GM23248 (cell line): ENCODE measurements at regions not wholly inside any gene's neighbourhood (a gene's known extent, or its start where the extent isn't known, plus 50 kb on each side); places are given as distances from the start of the nearest gene placed in this dataset.

Source experiments
- DNase-seq: peaks from one replicate; pipeline ENCODE4 v3.0.0-alpha.2; 2015
- H2AFZ ChIP-seq: fragments of 200-600 bp; sonication (generic); 2 replicates; pipeline ENCODE4 v1.6.1; 2016; ENCODE audit warnings: antibody characterized with exemption
- H3F3A ChIP-seq: fragments of 200-600 bp; sonication (generic); 2 replicates; pipeline ENCODE4 v1.6.1; 2016; ENCODE audit warnings: mild to moderate bottlenecking, antibody characterized with exemption, mixed run types; ENCODE audit not compliant: insufficient read depth
- H3K27ac ChIP-seq: fragments of 200-600 bp; sonication (generic); 2 replicates; pipeline ENCODE4 v1.5.1; 2016; ENCODE audit warnings: mild to moderate bottlenecking
- H3K27me3 ChIP-seq: fragments of 200-600 bp; sonication (generic); replicated peaks from 2 replicates; pipeline ENCODE4 v1.6.1; 2016; ENCODE audit warnings: mild to moderate bottlenecking; ENCODE audit not compliant: insufficient read depth
- H3K36me3 ChIP-seq: fragments of 200-600 bp; sonication (generic); 2 replicates; pipeline ENCODE4 v1.6.1; 2016; ENCODE audit warnings: low read depth, mild to moderate bottlenecking
- H3K4me1 ChIP-seq: fragments of 200-600 bp; sonication (generic); 2 replicates; pipeline ENCODE4 v1.6.1; 2016; ENCODE audit warnings: mild to moderate bottlenecking; ENCODE audit not compliant: insufficient read depth
- H3K4me2 ChIP-seq: fragments of 200-600 bp; sonication (generic); one replicate; pipeline ENCODE4 v1.6.1; 2016; ENCODE audit warnings: mild to moderate bottlenecking; ENCODE audit not compliant: unreplicated experiment
- H3K4me3 ChIP-seq: fragments of 200-600 bp; sonication (generic); 2 replicates; pipeline ENCODE4 v1.5.1; 2016; ENCODE audit warnings: mild to moderate bottlenecking
- H3K79me2 ChIP-seq: fragments of 200-600 bp; sonication (generic); 2 replicates; pipeline ENCODE4 v1.6.1; 2016; ENCODE audit warnings: mild to moderate bottlenecking; ENCODE audit not compliant: insufficient read depth
- H3K9ac ChIP-seq: fragments of 200-600 bp; sonication (generic); 2 replicates; pipeline ENCODE4 v1.6.1; 2016; ENCODE audit warnings: mild to moderate bottlenecking
- H3K9me2 ChIP-seq: fragments of 200-600 bp; sonication (generic); 2 replicates; pipeline ENCODE4 v1.6.1; 2016; ENCODE audit warnings: mixed run types, mild to moderate bottlenecking, moderate library complexity; ENCODE audit not compliant: insufficient read depth
- H3K9me3 ChIP-seq: fragments of 200-600 bp; sonication (generic); one replicate; pipeline ENCODE4 v1.6.1; 2017; ENCODE audit warnings: low read depth
- H4K20me1 ChIP-seq: fragments of 200-600 bp; sonication (generic); 2 replicates; pipeline ENCODE4 v1.6.0; 2016; ENCODE audit not compliant: insufficient read depth
- EZH2 ChIP-seq: fragments of 200-600 bp; sonication (generic); IDR thresholded peaks from 2 replicates; pipeline ENCODE4 v1.6.1; 2018; ENCODE audit warnings: antibody characterized with exemption, mild to moderate bottlenecking; ENCODE audit not compliant: insufficient read depth, poor library complexity, severe bottlenecking
- EZH2phosphoT487 ChIP-seq: fragments of 200-600 bp; sonication (generic); IDR thresholded peaks from 2 replicates; pipeline ENCODE4 v1.6.1; 2018; ENCODE audit warnings: antibody characterized with exemption, moderate library complexity, mild to moderate bottlenecking, low read depth; ENCODE audit not compliant: insufficient read depth
- WGBS, 2 experiments: methylation state at CpG; one replicate each; pipeline ENCODE4 v1.1.6; 2015 to 2017; ENCODE audit warnings: low lambda C conversion rate in 2 of 2, low coverage in 1 of 2; ENCODE audit errors: missing lambda C conversion rate in 2 of 2; 5-methylcytosine and 5-hydroxymethylcytosine counted together
- in situ Hi-C: fragments of 300-500 bp; cut with MboI; formaldehyde crosslinking; loops from 2 replicates; pipeline ENCODE4 v1.15.0; 2020

GRCh38 chr1:218986816-218987215 is 186.9 kb upstream of the LYPLAL1 start:
- Histone ChIP-seq H3K27me3 (no peaks in the 10 kb centered on the region), H3K4me2 (no peak overlapping the region), H3K79me2 (no peaks in the 10 kb centered on the region), H3K36me3 (no peaks in the 10 kb centered on the region), H3F3A (no peaks in the 10 kb centered on the region), H3K4me1 (no peaks in the 10 kb centered on the region), H2AFZ (no peak overlapping the region), H3K4me3 (no peak overlapping the region), H3K9ac (no peak overlapping the region), H3K9me3 (no peaks in the 10 kb centered on the region), H4K20me1 (no peaks in the 10 kb centered on the region), H3K27ac (no peak overlapping the region), H3K9me2 (no peaks in the 10 kb centered on the region)
- DNase-seq = no peak
- no peak for TF ChIP-seq EZH2phosphoT487
- no peak for TF ChIP-seq EZH2
- in situ Hi-C loops = no loop called here
- WGBS, 2 experiments = 72 to 76% methylated on average over 3 of the region's 3 CpGs

- H3K9ac ChIP-seq = no peak overlapping the region
- in situ Hi-C loops = no loop called here
- no peak overlapping the region for H2AFZ ChIP-seq
- H4K20me1 ChIP-seq = no peaks in the 10 kb centered on the region
- no peak for DNase-seq
- H3K4me2 ChIP-seq = no peak overlapping the region
- H3K4me1 ChIP-seq = no peaks in the 10 kb centered on the region
- H3K27me3 ChIP-seq = no peaks in the 10 kb centered on the region
- H3K9me2 ChIP-seq = no peaks in the 10 kb centered on the region
- TF ChIP-seq EZH2phosphoT487 (no peak), EZH2 (no peak)
- H3F3A ChIP-seq = no peaks in the 10 kb centered on the region
- no peaks in the 10 kb centered on the region for H3K9me3 ChIP-seq
- H3K4me3 ChIP-seq = no peak overlapping the region
- H3K27ac ChIP-seq = no peak overlapping the region
- no peaks in the 10 kb centered on the region for H3K36me3 ChIP-seq
- 25 to 55% methylated on average over 1 of the region's 1 CpG for WGBS, 2 experiments
- no peaks in the 10 kb centered on the region for H3K79me2 ChIP-seq
Observed at GRCh38 chr1:218990019-218990418, 183.7 kb upstream of the LYPLAL1 start.

- H3K27ac ChIP-seq = no peak overlapping the region
Observed at GRCh38 chr1:218991089-218991488, 182.6 kb upstream of the LYPLAL1 start.

GRCh38 chr1:218994615-218995014 is 179.1 kb upstream of the LYPLAL1 start:
- Histone ChIP-seq H3K36me3 (no peaks in the 10 kb centered on the region), H3K79me2 (no peaks in the 10 kb centered on the region), H3K9me2 (no peaks in the 10 kb centered on the region), H3K9ac (no peak overlapping the region), H2AFZ (no peak overlapping the region), H3K4me3 (no peak overlapping the region), H4K20me1 (no peaks in the 10 kb centered on the region), H3K4me2 (no peak overlapping the region), H3K9me3 (no peaks in the 10 kb centered on the region), H3K27me3 (no peaks in the 10 kb centered on the region), H3K4me1 (no peaks in the 10 kb centered on the region), H3K27ac (no peak overlapping the region), H3F3A (no peaks in the 10 kb centered on the region)
- TF ChIP-seq EZH2phosphoT487 = no peak
- TF ChIP-seq EZH2 = no peak
- in situ Hi-C loops = no loop called here
- WGBS, 2 experiments = 98 to 100% methylated on average over 1 of the region's 1 CpG
- DNase-seq = no peak

More at GRCh38 chr1:218991089-218991488, 182.6 kb upstream of the LYPLAL1 start:
- DNase-seq = no peak
- Histone ChIP-seq H3K79me2 (no peaks in the 10 kb centered on the region), H3K27me3 (no peaks in the 10 kb centered on the region), H3F3A (no peaks in the 10 kb centered on the region), H3K9ac (no peak overlapping the region), H4K20me1 (no peaks in the 10 kb centered on the region), H3K36me3 (no peaks in the 10 kb centered on the region), H3K4me1 (no peaks in the 10 kb centered on the region), H3K9me3 (no peaks in the 10 kb centered on the region), H3K4me3 (no peak overlapping the region), H2AFZ (no peak overlapping the region), H3K4me2 (no peak overlapping the region), H3K9me2 (no peaks in the 10 kb centered on the region)
- in situ Hi-C loops = no loop called here
- 52 to 53% methylated on average over 1 of the region's 1 CpG for WGBS, 2 experiments
- TF ChIP-seq EZH2 (no peak), EZH2phosphoT487 (no peak)

- no peak for DNase-seq
- no peak overlapping the region for H2AFZ ChIP-seq
- 56 to 65% methylated on average over 3 of the region's 3 CpGs for WGBS, 2 experiments
- in situ Hi-C loops = no loop called here
- H3K4me1 ChIP-seq = no peaks in the 10 kb centered on the region
- no peaks in the 10 kb centered on the region for H3K27me3 ChIP-seq
- no peaks in the 10 kb centered on the region for H3K9me2 ChIP-seq
- H3F3A ChIP-seq = no peaks in the 10 kb centered on the region
- H3K79me2 ChIP-seq = no peaks in the 10 kb centered on the region
- no peak overlapping the region for H3K4me2 ChIP-seq
- no peaks in the 10 kb centered on the region for H3K36me3 ChIP-seq
- H3K27ac ChIP-seq = no peak overlapping the region
- no peaks in the 10 kb centered on the region for H3K9me3 ChIP-seq
- no peak overlapping the region for H3K9ac ChIP-seq
- TF ChIP-seq EZH2phosphoT487 (no peak), EZH2 (no peak)
- H4K20me1 ChIP-seq = no peaks in the 10 kb centered on the region
- no peak overlapping the region for H3K4me3 ChIP-seq
Observed at GRCh38 chr1:218995091-218995665, 178.5 kb upstream of the LYPLAL1 start.
